ENCODE measurements at regions not wholly inside any gene's neighbourhood (a gene's known extent, or its start where the extent isn't known, plus 50 kb on each side); places are given as distances from the start of the nearest gene placed in this dataset.

- no peak for DNase-seq (ENCODE audit: low spot score)
- H3K36me3 Mint-ChIP-seq (ENCODE audit: low read depth): no peaks in the 10 kb centered on the region
- H3K27ac Mint-ChIP-seq: no peak overlapping the region
- H3K4me3 Mint-ChIP-seq: no peak overlapping the region
- H3K9me3 Mint-ChIP-seq: peaks cover 16% of the 10 kb centered on the region
- no peaks in the 10 kb centered on the region for H3K4me1 Mint-ChIP-seq (ENCODE audit: low read depth)
- no peaks in the 10 kb centered on the region for H3K27me3 Mint-ChIP-seq (ENCODE audit: insufficient read depth)
- intact Hi-C loops (cut with micrococcal nuclease): no loop called here
Measured at GRCh38 chr2:56703001-56703400, 519.2 kb downstream of the CCDC85A start.

- H3K36me3 Mint-ChIP-seq (ENCODE audit: low read depth): no peaks in the 10 kb centered on the region
Measured at GRCh38 chr2:56705713-56706112, 521.9 kb downstream of the CCDC85A start.

GRCh38 chr2:56707218-56707617 lies 523.4 kb downstream of the CCDC85A start:
- H3K27ac Mint-ChIP-seq: no peak overlapping the region
- no peaks in the 10 kb centered on the region for H3K36me3 Mint-ChIP-seq (ENCODE audit: low read depth)
- no peak for DNase-seq (ENCODE audit: low spot score)
- H3K4me3 Mint-ChIP-seq: no peak overlapping the region
- H3K9me3 Mint-ChIP-seq: no peaks in the 10 kb centered on the region
- no peaks in the 10 kb centered on the region for H3K27me3 Mint-ChIP-seq (ENCODE audit: insufficient read depth)
- intact Hi-C loops (cut with micrococcal nuclease): no loop called here
- no peaks in the 10 kb centered on the region for H3K4me1 Mint-ChIP-seq (ENCODE audit: low read depth)

More at GRCh38 chr2:56705713-56706112, 521.9 kb downstream of the CCDC85A start:
- H3K27ac Mint-ChIP-seq: no peak overlapping the region
- no peaks in the 10 kb centered on the region for H3K27me3 Mint-ChIP-seq (ENCODE audit: insufficient read depth)
- DNase-seq (ENCODE audit: low spot score): no peak
- no peaks in the 10 kb centered on the region for H3K9me3 Mint-ChIP-seq
- H3K4me3 Mint-ChIP-seq: no peak overlapping the region
- no peaks in the 10 kb centered on the region for H3K4me1 Mint-ChIP-seq (ENCODE audit: low read depth)
- intact Hi-C loops (cut with micrococcal nuclease): no loop called here

GRCh38 chr2:56707650-56708049 lies 523.9 kb downstream of the CCDC85A start:
- no peak for DNase-seq (ENCODE audit: low spot score)
- intact Hi-C loops (cut with micrococcal nuclease): no loop called here
- Mint-ChIP-seq H3K27ac (no peak overlapping the region), H3K9me3 (no peaks in the 10 kb centered on the region), H3K4me1 (ENCODE audit: low read depth) (no peaks in the 10 kb centered on the region), H3K4me3 (no peak overlapping the region), H3K36me3 (ENCODE audit: low read depth) (no peaks in the 10 kb centered on the region), H3K27me3 (ENCODE audit: insufficient read depth) (no peaks in the 10 kb centered on the region)

GRCh38 chr2:56709181-56709580 lies 525.4 kb downstream of the CCDC85A start:
- no peak for DNase-seq (ENCODE audit: low spot score)
- H3K9me3 Mint-ChIP-seq: peaks cover 3% of the 10 kb centered on the region
- no peak overlapping the region for H3K4me3 Mint-ChIP-seq
- no peak overlapping the region for H3K27ac Mint-ChIP-seq
- intact Hi-C loops (cut with micrococcal nuclease): no loop called here
- H3K4me1 Mint-ChIP-seq (ENCODE audit: low read depth): no peaks in the 10 kb centered on the region
- no peaks in the 10 kb centered on the region for H3K27me3 Mint-ChIP-seq (ENCODE audit: insufficient read depth)
- no peaks in the 10 kb centered on the region for H3K36me3 Mint-ChIP-seq (ENCODE audit: low read depth)

- Mint-ChIP-seq H3K4me1 (ENCODE audit: low read depth) (no peaks in the 10 kb centered on the region), H3K36me3 (ENCODE audit: low read depth) (no peaks in the 10 kb centered on the region), H3K27ac (no peak overlapping the region), H3K27me3 (ENCODE audit: insufficient read depth) (no peaks in the 10 kb centered on the region), H3K4me3 (no peak overlapping the region), H3K9me3 (peaks cover 3% of the 10 kb centered on the region)
- intact Hi-C loops (cut with micrococcal nuclease): no loop called here
- no peak for DNase-seq (ENCODE audit: low spot score)
Measured at GRCh38 chr2:56713161-56713676, 529.4 kb downstream of the CCDC85A start.

GRCh38 chr2:56713978-56714377 lies 530.2 kb downstream of the CCDC85A start:
- H3K4me1 Mint-ChIP-seq (ENCODE audit: low read depth): no peaks in the 10 kb centered on the region
- no peaks in the 10 kb centered on the region for H3K36me3 Mint-ChIP-seq (ENCODE audit: low read depth)
- intact Hi-C loops (cut with micrococcal nuclease): no loop called here
- H3K9me3 Mint-ChIP-seq: peaks cover 3% of the 10 kb centered on the region
- no peaks in the 10 kb centered on the region for H3K27me3 Mint-ChIP-seq (ENCODE audit: insufficient read depth)
- no peak for DNase-seq (ENCODE audit: low spot score)
- no peak overlapping the region for H3K27ac Mint-ChIP-seq
- H3K4me3 Mint-ChIP-seq: no peak overlapping the region

GRCh38 chr2:56714400-56714799 lies 530.6 kb downstream of the CCDC85A start:
- no peaks in the 10 kb centered on the region for H3K4me1 Mint-ChIP-seq (ENCODE audit: low read depth)
- DNase-seq (ENCODE audit: low spot score): no peak
- no peak overlapping the region for H3K4me3 Mint-ChIP-seq
- H3K36me3 Mint-ChIP-seq (ENCODE audit: low read depth): no peaks in the 10 kb centered on the region
- intact Hi-C loops (cut with micrococcal nuclease): no loop called here
- peaks cover 5% of the 10 kb centered on the region for H3K9me3 Mint-ChIP-seq
- H3K27ac Mint-ChIP-seq: no peak overlapping the region
- H3K27me3 Mint-ChIP-seq (ENCODE audit: insufficient read depth): no peaks in the 10 kb centered on the region

GRCh38 chr2:56715683-56716082 lies 531.9 kb downstream of the CCDC85A start:
- DNase-seq (ENCODE audit: low spot score): no peak
- H3K36me3 Mint-ChIP-seq (ENCODE audit: low read depth): no peaks in the 10 kb centered on the region
- no peaks in the 10 kb centered on the region for H3K27me3 Mint-ChIP-seq (ENCODE audit: insufficient read depth)
- H3K27ac Mint-ChIP-seq: no peak overlapping the region
- no peak overlapping the region for H3K4me3 Mint-ChIP-seq
- H3K9me3 Mint-ChIP-seq: peaks cover 9% of the 10 kb centered on the region
- intact Hi-C loops (cut with micrococcal nuclease): no loop called here
- no peaks in the 10 kb centered on the region for H3K4me1 Mint-ChIP-seq (ENCODE audit: low read depth)

GRCh38 chr2:56718413-56718812 lies 534.6 kb downstream of the CCDC85A start:
- peaks cover 13% of the 10 kb centered on the region for H3K9me3 Mint-ChIP-seq
- H3K36me3 Mint-ChIP-seq (ENCODE audit: low read depth): no peaks in the 10 kb centered on the region
- DNase-seq (ENCODE audit: low spot score): no peak
- H3K4me3 Mint-ChIP-seq: no peak overlapping the region
- H3K27ac Mint-ChIP-seq: no peak overlapping the region
- intact Hi-C loops (cut with micrococcal nuclease): no loop called here
- no peaks in the 10 kb centered on the region for H3K27me3 Mint-ChIP-seq (ENCODE audit: insufficient read depth)
- no peaks in the 10 kb centered on the region for H3K4me1 Mint-ChIP-seq (ENCODE audit: low read depth)

GRCh38 chr2:56729212-56729611 lies 545.4 kb downstream of the CCDC85A start:
- H3K9me3 Mint-ChIP-seq: peaks cover 7% of the 10 kb centered on the region
- no peaks in the 10 kb centered on the region for H3K27me3 Mint-ChIP-seq (ENCODE audit: insufficient read depth)
- no peaks in the 10 kb centered on the region for H3K4me1 Mint-ChIP-seq (ENCODE audit: low read depth)
- no peak overlapping the region for H3K27ac Mint-ChIP-seq
- H3K36me3 Mint-ChIP-seq (ENCODE audit: low read depth): no peaks in the 10 kb centered on the region
- no peak for DNase-seq (ENCODE audit: low spot score)
- H3K4me3 Mint-ChIP-seq: no peak overlapping the region
- intact Hi-C loops (cut with micrococcal nuclease): no loop called here

GRCh38 chr2:56732946-56733345 lies 549.2 kb downstream of the CCDC85A start:
- Mint-ChIP-seq H3K4me3 (no peak overlapping the region), H3K27ac (no peak overlapping the region), H3K9me3 (peaks cover 7% of the 10 kb centered on the region), H3K27me3 (ENCODE audit: insufficient read depth) (no peaks in the 10 kb centered on the region), H3K36me3 (ENCODE audit: low read depth) (no peaks in the 10 kb centered on the region), H3K4me1 (ENCODE audit: low read depth) (no peaks in the 10 kb centered on the region)
- intact Hi-C loops (cut with micrococcal nuclease): no loop called here
- DNase-seq (ENCODE audit: low spot score): no peak

GRCh38 chr2:56739413-56739812 lies 555.6 kb downstream of the CCDC85A start:
- intact Hi-C loops (cut with micrococcal nuclease): no loop called here
- Mint-ChIP-seq H3K36me3 (ENCODE audit: low read depth) (no peaks in the 10 kb centered on the region), H3K4me1 (ENCODE audit: low read depth) (no peaks in the 10 kb centered on the region), H3K4me3 (no peak overlapping the region), H3K27me3 (ENCODE audit: insufficient read depth) (no peaks in the 10 kb centered on the region), H3K27ac (no peak overlapping the region), H3K9me3 (no peaks in the 10 kb centered on the region)
- DNase-seq (ENCODE audit: low spot score): no peak

GRCh38 chr2:56741601-56742102 lies 557.9 kb downstream of the CCDC85A start:
- Mint-ChIP-seq H3K27ac (no peak overlapping the region), H3K9me3 (no peaks in the 10 kb centered on the region), H3K27me3 (ENCODE audit: insufficient read depth) (no peaks in the 10 kb centered on the region), H3K36me3 (ENCODE audit: low read depth) (no peaks in the 10 kb centered on the region), H3K4me1 (ENCODE audit: low read depth) (no peaks in the 10 kb centered on the region), H3K4me3 (no peak overlapping the region)
- DNase-seq (ENCODE audit: low spot score): no peak
- intact Hi-C loops (cut with micrococcal nuclease): no loop called here

Data from activated T-helper 1 cell treated with anti-CD3 and anti-CD28 coated beads, Interleukin-12 subunit alpha, Interleukin-12 subunit beta, Interleukin-2, Interleukin-4 antibody, amounts not matched to agents 30 ng/mL and 10 ng/mL and 1 ng/mL, durations not matched to agents 14 hours and 24 hours and 36 hours (primary cell).